ENCODE measurements at regions not wholly inside any gene's neighbourhood (a gene's known extent, or its start where the extent isn't known, plus 50 kb on each side); places are given as distances from the start of the nearest gene placed in this dataset.

DNA sequence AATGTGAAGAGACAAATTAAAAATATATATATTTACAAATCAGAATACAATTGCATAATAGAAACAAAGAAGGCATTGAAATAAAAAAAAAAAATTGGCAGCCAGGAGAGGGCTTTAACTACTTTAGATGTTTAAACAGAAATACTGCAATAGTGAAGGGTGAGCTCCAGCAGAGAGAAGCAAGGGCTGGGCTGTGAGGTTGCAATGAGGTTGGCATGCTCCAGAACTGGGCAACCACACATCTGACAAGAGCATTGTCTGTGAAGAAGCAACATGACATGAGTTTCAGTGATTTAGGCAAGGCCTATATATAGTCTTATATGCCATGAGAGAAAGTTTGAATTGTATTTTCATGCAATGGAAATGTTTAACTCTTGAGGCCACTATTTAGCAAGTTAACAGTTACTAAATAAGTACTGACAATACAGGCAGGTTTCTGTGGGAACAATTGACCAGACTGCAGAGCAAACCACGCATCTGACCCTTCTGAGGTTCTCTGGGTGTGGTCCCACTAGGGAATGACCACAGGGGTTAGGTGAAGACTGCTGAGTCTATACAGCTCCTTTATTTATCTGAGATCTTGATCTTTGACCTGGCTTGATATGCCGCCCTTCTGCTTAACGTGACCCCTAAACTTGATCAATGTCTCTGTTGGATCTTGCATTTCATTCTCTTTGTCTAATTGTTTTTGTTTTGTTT lies 354.2 kb upstream of the PIK3C3 start:
- TF ChIP-seq CTCF (IDR thresholded peaks at IDR 0.05), result no peak
- no peak for TF ChIP-seq POLR2AphosphoS5 (IDR thresholded peaks at IDR 0.05)
- no peak for TF ChIP-seq POLR2A (IDR thresholded peaks at IDR 0.05)
- no peak for TF ChIP-seq EP300 (IDR thresholded peaks at IDR 0.05)
